GM23248 (cell line): ENCODE measurements at regions not wholly inside any gene's neighbourhood (a gene's known extent, or its start where the extent isn't known, plus 50 kb on each side); places are given as distances from the start of the nearest gene placed in this dataset.

Experiments used
- DNase-seq: peaks from one replicate; pipeline ENCODE4 v3.0.0-alpha.2; 2015
- H2AFZ ChIP-seq: fragments of 200-600 bp; sonication (generic); 2 replicates; pipeline ENCODE4 v1.6.1; 2016; ENCODE audit warnings: antibody characterized with exemption
- H3F3A ChIP-seq: fragments of 200-600 bp; sonication (generic); 2 replicates; pipeline ENCODE4 v1.6.1; 2016; ENCODE audit warnings: mild to moderate bottlenecking, antibody characterized with exemption, mixed run types; ENCODE audit not compliant: insufficient read depth
- H3K27ac ChIP-seq: fragments of 200-600 bp; sonication (generic); 2 replicates; pipeline ENCODE4 v1.5.1; 2016; ENCODE audit warnings: mild to moderate bottlenecking
- H3K27me3 ChIP-seq: fragments of 200-600 bp; sonication (generic); replicated peaks from 2 replicates; pipeline ENCODE4 v1.6.1; 2016; ENCODE audit warnings: mild to moderate bottlenecking; ENCODE audit not compliant: insufficient read depth
- H3K36me3 ChIP-seq: fragments of 200-600 bp; sonication (generic); 2 replicates; pipeline ENCODE4 v1.6.1; 2016; ENCODE audit warnings: low read depth, mild to moderate bottlenecking
- H3K4me1 ChIP-seq: fragments of 200-600 bp; sonication (generic); 2 replicates; pipeline ENCODE4 v1.6.1; 2016; ENCODE audit warnings: mild to moderate bottlenecking; ENCODE audit not compliant: insufficient read depth
- H3K4me2 ChIP-seq: fragments of 200-600 bp; sonication (generic); one replicate; pipeline ENCODE4 v1.6.1; 2016; ENCODE audit warnings: mild to moderate bottlenecking; ENCODE audit not compliant: unreplicated experiment
- H3K4me3 ChIP-seq: fragments of 200-600 bp; sonication (generic); 2 replicates; pipeline ENCODE4 v1.5.1; 2016; ENCODE audit warnings: mild to moderate bottlenecking
- H3K79me2 ChIP-seq: fragments of 200-600 bp; sonication (generic); 2 replicates; pipeline ENCODE4 v1.6.1; 2016; ENCODE audit warnings: mild to moderate bottlenecking; ENCODE audit not compliant: insufficient read depth
- H3K9ac ChIP-seq: fragments of 200-600 bp; sonication (generic); 2 replicates; pipeline ENCODE4 v1.6.1; 2016; ENCODE audit warnings: mild to moderate bottlenecking
- H3K9me2 ChIP-seq: fragments of 200-600 bp; sonication (generic); 2 replicates; pipeline ENCODE4 v1.6.1; 2016; ENCODE audit warnings: mixed run types, mild to moderate bottlenecking, moderate library complexity; ENCODE audit not compliant: insufficient read depth
- H3K9me3 ChIP-seq: fragments of 200-600 bp; sonication (generic); one replicate; pipeline ENCODE4 v1.6.1; 2017; ENCODE audit warnings: low read depth
- H4K20me1 ChIP-seq: fragments of 200-600 bp; sonication (generic); 2 replicates; pipeline ENCODE4 v1.6.0; 2016; ENCODE audit not compliant: insufficient read depth
- EZH2 ChIP-seq: fragments of 200-600 bp; sonication (generic); IDR thresholded peaks from 2 replicates; pipeline ENCODE4 v1.6.1; 2018; ENCODE audit warnings: antibody characterized with exemption, mild to moderate bottlenecking; ENCODE audit not compliant: insufficient read depth, poor library complexity, severe bottlenecking
- EZH2phosphoT487 ChIP-seq: fragments of 200-600 bp; sonication (generic); IDR thresholded peaks from 2 replicates; pipeline ENCODE4 v1.6.1; 2018; ENCODE audit warnings: antibody characterized with exemption, moderate library complexity, mild to moderate bottlenecking, low read depth; ENCODE audit not compliant: insufficient read depth
- WGBS, 2 experiments: methylation state at CpG; one replicate each; pipeline ENCODE4 v1.1.6; 2015 to 2017; ENCODE audit warnings: low lambda C conversion rate in 2 of 2, low coverage in 1 of 2; ENCODE audit errors: missing lambda C conversion rate in 2 of 2; 5-methylcytosine and 5-hydroxymethylcytosine counted together
- in situ Hi-C: fragments of 300-500 bp; cut with MboI; formaldehyde crosslinking; loops from 2 replicates; pipeline ENCODE4 v1.15.0; 2020

GRCh38 chrX:109841257-109841656 lies 108.2 kb upstream of the ACSL4 start:
- Histone ChIP-seq H3K79me2 (no peaks in the 10 kb centered on the region), H3K27me3 (no peaks in the 10 kb centered on the region), H3K27ac (no peak overlapping the region), H3K9ac (no peak overlapping the region), H3K9me3 (no peaks in the 10 kb centered on the region), H3K4me1 (peaks cover 23% of the 10 kb centered on the region), H4K20me1 (no peaks in the 10 kb centered on the region), H3K9me2 (no peaks in the 10 kb centered on the region), H3K4me3 (no peak overlapping the region), H2AFZ (no peak overlapping the region), H3F3A (no peaks in the 10 kb centered on the region; the same call in 1 of the 2 replicates), H3K36me3 (no peaks in the 10 kb centered on the region), H3K4me2 (no peak overlapping the region)
- in situ Hi-C loops, result no loop called here
- no peak for DNase-seq
- 95 to 96% methylated on average over 4 of the region's 4 CpGs for WGBS, 2 experiments
- TF ChIP-seq EZH2phosphoT487 (no peak), EZH2 (no peak)

- no peak overlapping the region for H3K9ac ChIP-seq
- no peaks in the 10 kb centered on the region for H3K79me2 ChIP-seq
- H3K4me2 ChIP-seq, result no peak overlapping the region
- no peaks in the 10 kb centered on the region for H3K36me3 ChIP-seq
- no peak overlapping the region for H2AFZ ChIP-seq
- no peak for TF ChIP-seq EZH2phosphoT487
- no peak for TF ChIP-seq EZH2
- H3K9me3 ChIP-seq, result no peaks in the 10 kb centered on the region
- 100% methylated on average over 3 to 4 of the region's 4 CpGs for WGBS, 2 experiments
- no peaks in the 10 kb centered on the region for H4K20me1 ChIP-seq
- H3K4me1 ChIP-seq, result peaks cover 26% of the 10 kb centered on the region
- H3K27me3 ChIP-seq, result no peaks in the 10 kb centered on the region
- no peak overlapping the region for H3K27ac ChIP-seq
- no peaks in the 10 kb centered on the region for H3K9me2 ChIP-seq
- DNase-seq, result peak; percentile 41
- H3F3A ChIP-seq, result peaks cover 3% of the 10 kb centered on the region
- H3K4me3 ChIP-seq, result no peak overlapping the region
- in situ Hi-C loops, result no loop called here
These were observed 109.0 kb upstream of the ACSL4 start for GRCh38 chrX:109841869-109842579.

- Histone ChIP-seq H3F3A (peaks cover 6% of the 10 kb centered on the region), H3K9ac (no peak overlapping the region), H2AFZ (no peak overlapping the region), H3K9me2 (no peaks in the 10 kb centered on the region), H3K36me3 (no peaks in the 10 kb centered on the region), H3K79me2 (no peaks in the 10 kb centered on the region), H3K9me3 (no peaks in the 10 kb centered on the region), H3K4me1 (peaks cover 30% of the 10 kb centered on the region), H3K4me3 (no peak overlapping the region), H4K20me1 (no peaks in the 10 kb centered on the region), H3K4me2 (no peak overlapping the region), H3K27ac (no peak overlapping the region), H3K27me3 (no peaks in the 10 kb centered on the region)
- no peak for DNase-seq
- WGBS, 2 experiments, result 77 to 78% methylated on average over 6 of the region's 6 CpGs
- TF ChIP-seq EZH2phosphoT487 (no peak), EZH2 (no peak)
- in situ Hi-C loops, result no loop called here
These were observed 109.6 kb upstream of the ACSL4 start for GRCh38 chrX:109842611-109843010.

- H3K4me2 ChIP-seq, result no peak overlapping the region
- no peaks in the 10 kb centered on the region for H3K9me3 ChIP-seq
- H3K27ac ChIP-seq, result no peak overlapping the region
- no peaks in the 10 kb centered on the region for H3K9me2 ChIP-seq
- H3F3A ChIP-seq, result peaks cover 16% of the 10 kb centered on the region
- WGBS, 2 experiments, result 100% methylated on average over 1 of the region's 1 CpG
- no peaks in the 10 kb centered on the region for H3K36me3 ChIP-seq
- H3K79me2 ChIP-seq, result no peaks in the 10 kb centered on the region
- TF ChIP-seq EZH2phosphoT487 (no peak), EZH2 (no peak)
- in situ Hi-C loops, result no loop called here
- peaks cover 46% of the 10 kb centered on the region for H3K4me1 ChIP-seq
- H4K20me1 ChIP-seq, result no peaks in the 10 kb centered on the region
- H3K9ac ChIP-seq, result no peak overlapping the region
- no peak overlapping the region for H2AFZ ChIP-seq
- H3K4me3 ChIP-seq, result no peak overlapping the region
- no peaks in the 10 kb centered on the region for H3K27me3 ChIP-seq
- peak; percentile 27 for DNase-seq
These were observed 111.1 kb upstream of the ACSL4 start for GRCh38 chrX:109843963-109844751.
